MM.1S (cell line): ENCODE measurements at regions not wholly inside any gene's neighbourhood (a gene's known extent, or its start where the extent isn't known, plus 50 kb on each side); places are given as distances from the start of the nearest gene placed in this dataset.

ENCODE experiments used
- DNase-seq: peaks from one replicate; pipeline ENCODE4 v3.0.0-alpha.2; 2015
- H2AFZ ChIP-seq: fragments of 300-600 bp; sonication (generic); 2 replicates; pipeline ENCODE4 v1.6.0; 2016; ENCODE audit warnings: antibody characterized with exemption, low read length
- H3F3A ChIP-seq: fragments of 300-600 bp; sonication (generic); 2 replicates; pipeline ENCODE4 v1.6.1; 2016; ENCODE audit warnings: mild to moderate bottlenecking, antibody characterized with exemption, low read length, moderate library complexity, mixed read lengths; ENCODE audit not compliant: insufficient read depth
- H3K27ac ChIP-seq: fragments of 300-600 bp; sonication (generic); 2 replicates; pipeline ENCODE4 v1.5.1; 2016; ENCODE audit warnings: mild to moderate bottlenecking, low read length
- H3K27me3 ChIP-seq: fragments of 300-600 bp; sonication (generic); replicated peaks from 2 replicates; pipeline ENCODE4 v1.6.0; 2016; ENCODE audit warnings: low read length; ENCODE audit not compliant: insufficient read depth
- H3K36me3 ChIP-seq: fragments of 300-600 bp; sonication (generic); replicated peaks from 2 replicates; pipeline ENCODE4 v1.6.1; 2016; ENCODE audit warnings: mild to moderate bottlenecking, low read length, mixed read lengths; ENCODE audit not compliant: insufficient read depth
- H3K4me1 ChIP-seq: fragments of 300-600 bp; sonication (generic); 2 replicates; pipeline ENCODE4 v1.6.1; 2016; ENCODE audit warnings: low read length, mixed read lengths
- H3K4me2 ChIP-seq: fragments of 300-600 bp; sonication (generic); 2 replicates; pipeline ENCODE4 v1.6.0; 2016; ENCODE audit warnings: low read depth, low read length
- H3K4me3 ChIP-seq: fragments of 300-600 bp; sonication (generic); 2 replicates; pipeline ENCODE4 v1.5.1; 2016; ENCODE audit warnings: low read length, mixed read lengths
- H3K79me2 ChIP-seq: fragments of 300-600 bp; sonication (generic); 2 replicates; pipeline ENCODE4 v1.6.1; 2016; ENCODE audit warnings: mixed run types, low read length, mixed read lengths
- H3K9ac ChIP-seq: fragments of 300-600 bp; sonication (generic); 2 replicates; pipeline ENCODE4 v1.6.1; 2016; ENCODE audit warnings: low read length, mixed read lengths
- H3K9me2 ChIP-seq: fragments of 300-600 bp; sonication (generic); replicated peaks from 2 replicates; pipeline ENCODE4 v1.6.1; 2016; ENCODE audit warnings: mild to moderate bottlenecking, low read length, mixed read lengths; ENCODE audit not compliant: insufficient read depth
- H3K9me3 ChIP-seq: fragments of 300-600 bp; sonication (generic); replicated peaks from 2 replicates; pipeline ENCODE4 v1.6.1; 2016; ENCODE audit warnings: mild to moderate bottlenecking, low read length, mixed read lengths; ENCODE audit not compliant: insufficient read depth
- H4K20me1 ChIP-seq: fragments of 300-600 bp; sonication (generic); 2 replicates; pipeline ENCODE4 v1.6.1; 2016; ENCODE audit warnings: mild to moderate bottlenecking, low read length, moderate library complexity, mixed read lengths; ENCODE audit not compliant: insufficient read depth
- EZH2 ChIP-seq: fragments of 300-600 bp; sonication (generic); optimal IDR thresholded peaks from 2 replicates; pipeline ENCODE3; 2017; ENCODE audit warnings: low read depth, mild to moderate bottlenecking, antibody characterized with exemption, low read length, mixed read lengths
- EZH2phosphoT487 ChIP-seq: fragments of 300-600 bp; sonication (generic); IDR thresholded peaks from 2 replicates; pipeline ENCODE4 v1.6.1; 2018; ENCODE audit warnings: antibody characterized with exemption, low read length
- TF ChIP-seq, protein P1 (sequence below): fragments of 300-600 bp; sonication (generic); IDR thresholded peaks from 2 replicates; pipeline ENCODE4 v1.5.1; 2016; ENCODE audit warnings: antibody characterized with exemption, low read length, mixed read lengths

- H3K27ac ChIP-seq: no peak overlapping the region
- DNase-seq: no peak
- no peak overlapping the region for H3K9ac ChIP-seq
- H3K36me3 ChIP-seq: no peaks in the 10 kb centered on the region
- H3K4me1 ChIP-seq: no peaks in the 10 kb centered on the region
- H3K27me3 ChIP-seq: no peaks in the 10 kb centered on the region
- H4K20me1 ChIP-seq: no peaks in the 10 kb centered on the region
- H3K9me3 ChIP-seq: no peaks in the 10 kb centered on the region
- H2AFZ ChIP-seq: no peak overlapping the region
- H3K79me2 ChIP-seq: no peaks in the 10 kb centered on the region
- H3K9me2 ChIP-seq: no peaks in the 10 kb centered on the region
- no peak overlapping the region for H3K4me2 ChIP-seq
- H3F3A ChIP-seq: no peaks in the 10 kb centered on the region
- TF ChIP-seq EZH2 (no peak), EZH2phosphoT487 (no peak)
- TF ChIP-seq, protein P1, sequence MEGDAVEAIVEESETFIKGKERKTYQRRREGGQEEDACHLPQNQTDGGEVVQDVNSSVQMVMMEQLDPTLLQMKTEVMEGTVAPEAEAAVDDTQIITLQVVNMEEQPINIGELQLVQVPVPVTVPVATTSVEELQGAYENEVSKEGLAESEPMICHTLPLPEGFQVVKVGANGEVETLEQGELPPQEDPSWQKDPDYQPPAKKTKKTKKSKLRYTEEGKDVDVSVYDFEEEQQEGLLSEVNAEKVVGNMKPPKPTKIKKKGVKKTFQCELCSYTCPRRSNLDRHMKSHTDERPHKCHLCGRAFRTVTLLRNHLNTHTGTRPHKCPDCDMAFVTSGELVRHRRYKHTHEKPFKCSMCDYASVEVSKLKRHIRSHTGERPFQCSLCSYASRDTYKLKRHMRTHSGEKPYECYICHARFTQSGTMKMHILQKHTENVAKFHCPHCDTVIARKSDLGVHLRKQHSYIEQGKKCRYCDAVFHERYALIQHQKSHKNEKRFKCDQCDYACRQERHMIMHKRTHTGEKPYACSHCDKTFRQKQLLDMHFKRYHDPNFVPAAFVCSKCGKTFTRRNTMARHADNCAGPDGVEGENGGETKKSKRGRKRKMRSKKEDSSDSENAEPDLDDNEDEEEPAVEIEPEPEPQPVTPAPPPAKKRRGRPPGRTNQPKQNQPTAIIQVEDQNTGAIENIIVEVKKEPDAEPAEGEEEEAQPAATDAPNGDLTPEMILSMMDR: no peak
- no peak overlapping the region for H3K4me3 ChIP-seq
Observed at GRCh38 chr5:112581811-112582320, 155.8 kb upstream of the APC start.

DNA sequence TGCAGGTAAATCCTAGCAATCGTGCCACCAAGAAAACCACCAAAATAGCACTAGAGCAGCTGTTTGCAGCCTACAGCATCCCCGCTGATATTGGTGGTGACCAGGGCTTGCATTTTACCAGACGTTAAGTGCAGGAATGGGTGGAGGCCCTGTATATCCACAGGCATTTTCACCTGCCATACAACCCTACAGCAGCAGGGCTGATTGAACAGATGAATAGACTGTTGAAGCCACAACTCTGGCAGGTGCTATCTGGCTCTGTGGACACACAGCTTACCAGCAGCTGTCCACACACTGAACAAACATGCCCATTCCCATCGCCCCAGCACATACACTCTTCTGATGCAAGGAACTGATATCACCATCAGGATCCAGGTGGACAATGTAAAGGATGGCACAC is 154.5 kb upstream of the APC start:
- Histone ChIP-seq H3K27ac (no peak overlapping the region), H3F3A (no peaks in the 10 kb centered on the region), H3K4me1 (no peaks in the 10 kb centered on the region), H3K4me2 (no peak overlapping the region), H3K4me3 (no peak overlapping the region), H3K79me2 (no peaks in the 10 kb centered on the region), H3K27me3 (no peaks in the 10 kb centered on the region), H3K36me3 (no peaks in the 10 kb centered on the region), H4K20me1 (no peaks in the 10 kb centered on the region), H2AFZ (no peak overlapping the region), H3K9ac (no peak overlapping the region), H3K9me2 (no peaks in the 10 kb centered on the region), H3K9me3 (no peaks in the 10 kb centered on the region)
- no peak for TF ChIP-seq EZH2
- TF ChIP-seq, protein P1: no peak
- no peak for TF ChIP-seq EZH2phosphoT487
- DNase-seq: no peak

- H3K27ac ChIP-seq: no peak overlapping the region
- H3K27me3 ChIP-seq: no peaks in the 10 kb centered on the region
- no peaks in the 10 kb centered on the region for H4K20me1 ChIP-seq
- DNase-seq: no peak
- TF ChIP-seq EZH2phosphoT487 (no peak), EZH2 (no peak)
- TF ChIP-seq, protein P1: no peak
- H3K36me3 ChIP-seq: no peaks in the 10 kb centered on the region
- no peak overlapping the region for H3K9ac ChIP-seq
- H3F3A ChIP-seq: no peaks in the 10 kb centered on the region
- H3K4me2 ChIP-seq: no peak overlapping the region
- H2AFZ ChIP-seq: no peak overlapping the region
- no peak overlapping the region for H3K4me3 ChIP-seq
- H3K9me2 ChIP-seq: no peaks in the 10 kb centered on the region
- no peaks in the 10 kb centered on the region for H3K79me2 ChIP-seq
- no peaks in the 10 kb centered on the region for H3K9me3 ChIP-seq
- H3K4me1 ChIP-seq: no peaks in the 10 kb centered on the region
Observed at GRCh38 chr5:112584781-112585180, 152.9 kb upstream of the APC start.
